ENCODE measurements at regions not wholly inside any gene's neighbourhood (a gene's known extent, or its start where the extent isn't known, plus 50 kb on each side); places are given as distances from the start of the nearest gene placed in this dataset.
"Not testable (repeated sequence)": the region's sequence is repeated elsewhere in the genome, so short reads cannot be mapped to it uniquely, and the experiment has no call there.

- not testable (repeated sequence) for TF ChIP-seq CTCF (conservative IDR thresholded peaks at IDR 0.05); EZH2 (IDR thresholded peaks at IDR 0.05; ENCODE audit: low read depth)
Measured at GRCh38 chr9:41332562-41332961, 143.4 kb upstream of the ZNG1F start.
